Trophoblast cell (in vitro differentiated cells and primary cell): ENCODE measurements at regions not wholly inside any gene's neighbourhood (a gene's known extent, or its start where the extent isn't known, plus 50 kb on each side); places are given as distances from the start of the nearest gene placed in this dataset.

Experiments
- DNase-seq, 2 donors: peaks; one replicate each; pipeline ENCODE4 v3.0.0-alpha.2; 2016
- H2AFZ ChIP-seq: 2 replicates; pipeline ENCODE4 v1.6.1; 2013; ENCODE audit warnings: low read length, moderate library complexity, mild to moderate bottlenecking; ENCODE audit not compliant: insufficient read depth, poor library complexity
- H2AK5ac ChIP-seq: 2 replicates; pipeline ENCODE4 v1.6.1; 2013; ENCODE audit warnings: mild to moderate bottlenecking, low read length
- H2BK120ac ChIP-seq: 2 replicates; pipeline ENCODE4 v1.6.1; 2013; ENCODE audit warnings: low read length, mild to moderate bottlenecking, moderate library complexity; ENCODE audit not compliant: insufficient read depth, poor library complexity
- H2BK12ac ChIP-seq: 2 replicates; pipeline ENCODE4 v1.6.1; 2013; ENCODE audit warnings: mild to moderate bottlenecking, low read length, moderate library complexity
- H2BK5ac ChIP-seq: 2 replicates; pipeline ENCODE4 v1.6.1; 2013; ENCODE audit warnings: low read length, low read depth, moderate library complexity, mild to moderate bottlenecking; ENCODE audit not compliant: poor library complexity
- H3K14ac ChIP-seq: 2 replicates; pipeline ENCODE4 v1.6.1; 2013; ENCODE audit warnings: mild to moderate bottlenecking, low read length
- H3K18ac ChIP-seq: 2 replicates; pipeline ENCODE4 v1.6.1; 2013; ENCODE audit warnings: mild to moderate bottlenecking, low read length
- H3K23ac ChIP-seq: 2 replicates; pipeline ENCODE4 v1.6.1; 2013; ENCODE audit warnings: low read length
- H3K27ac ChIP-seq: 2 replicates; pipeline ENCODE4 v1.5.1; 2013; ENCODE audit warnings: low read depth, mild to moderate bottlenecking, inconsistent platforms, low read length, moderate library complexity
- H3K27me3 ChIP-seq: 2 replicates; pipeline ENCODE4 v1.6.1; 2013; ENCODE audit warnings: inconsistent platforms, mild to moderate bottlenecking, low read length, moderate library complexity; ENCODE audit not compliant: insufficient read depth
- H3K36me3 ChIP-seq, 2 experiments: 1 replicate in 1 of 2; 2 replicates in 1 of 2; pipeline ENCODE4 v1.6.1; 2013; ENCODE audit warnings: low read length in 2 of 2, mild to moderate bottlenecking in 2 of 2, moderate library complexity in 1 of 2; ENCODE audit not compliant: insufficient read depth in 2 of 2, control insufficient read depth in 1 of 2
- H3K4ac ChIP-seq: 2 replicates; pipeline ENCODE4 v1.6.1; 2013; ENCODE audit warnings: low read depth, mild to moderate bottlenecking, low read length, moderate library complexity
- H3K4me1 ChIP-seq, 2 experiments: 1 replicate in 1 of 2; 2 replicates in 1 of 2; pipeline ENCODE4 v1.6.1; 2013; ENCODE audit warnings: low read length in 2 of 2, mild to moderate bottlenecking in 2 of 2, moderate library complexity in 1 of 2; ENCODE audit not compliant: insufficient read depth in 2 of 2, control insufficient read depth in 1 of 2
- H3K4me2 ChIP-seq: 2 replicates; pipeline ENCODE4 v1.6.1; 2013; ENCODE audit warnings: inconsistent platforms, mild to moderate bottlenecking, low read length, moderate library complexity
- H3K4me3 ChIP-seq: 2 replicates; pipeline ENCODE4 v1.5.1; 2013; ENCODE audit warnings: mild to moderate bottlenecking, low read depth, low read length, inconsistent platforms
- H3K79me1 ChIP-seq: one replicate; pipeline ENCODE4 v1.6.1; 2013; ENCODE audit warnings: low read length
- H3K79me2 ChIP-seq: 2 replicates; pipeline ENCODE4 v1.6.1; 2013; ENCODE audit warnings: low read length, mild to moderate bottlenecking; ENCODE audit not compliant: control insufficient read depth, insufficient read depth, poor library complexity
- H3K9ac ChIP-seq: 2 replicates; pipeline ENCODE4 v1.6.1; 2013; ENCODE audit warnings: mild to moderate bottlenecking, low read length
- H3K9me3 ChIP-seq: 2 replicates; pipeline ENCODE4 v1.6.1; 2013; ENCODE audit warnings: low read depth, mild to moderate bottlenecking, control low read depth, inconsistent platforms, low read length; ENCODE audit not compliant: insufficient read depth
- H4K12ac ChIP-seq: 2 replicates; pipeline ENCODE4 v1.6.1; 2013; ENCODE audit warnings: low read depth, mild to moderate bottlenecking, low read length, moderate library complexity
- H4K8ac ChIP-seq: 2 replicates; pipeline ENCODE4 v1.6.1; 2013; ENCODE audit warnings: low read depth, mild to moderate bottlenecking, low read length, moderate library complexity
- H4K91ac ChIP-seq: one replicate; pipeline ENCODE4 v1.6.1; 2013; ENCODE audit warnings: low read depth, mild to moderate bottlenecking, low read length, moderate library complexity
- WGBS: extraction: QIAGEN DNeasy Blood & Tissue Kit; methylation state at CpG from one replicate; pipeline ENCODE4 v1.1.7; 2013; ENCODE audit warnings: missing lambda C conversion rate; ENCODE audit not compliant: insufficient read length, insufficient coverage; ENCODE audit errors: extremely low coverage; 5-methylcytosine and 5-hydroxymethylcytosine counted together

GRCh38 chr2:128606837-128607236 lies 288.2 kb upstream of the HS6ST1 start:
- Histone ChIP-seq H3K27me3 (no peaks in the 10 kb centered on the region), H3K9ac (no peak overlapping the region), H2AFZ (no peak overlapping the region), H3K4me1 (no peaks in the 10 kb centered on the region), H4K8ac (no peak overlapping the region), H3K27ac (no peak overlapping the region), H3K79me2 (no peaks in the 10 kb centered on the region), H4K91ac (no peak overlapping the region), H3K4ac (no peak overlapping the region), H3K36me3 (no peaks in the 10 kb centered on the region), H3K4me2 (no peak overlapping the region), H2BK12ac (no peak overlapping the region), H3K79me1 (no peaks in the 10 kb centered on the region), H4K12ac (no peak overlapping the region), H2BK120ac (no peak overlapping the region), H2BK5ac (no peak overlapping the region), H3K14ac (no peak overlapping the region), H3K9me3 (no peaks in the 10 kb centered on the region), H3K23ac (no peak overlapping the region), H3K4me3 (no peak overlapping the region), H3K18ac (no peak overlapping the region), H2AK5ac (no peak overlapping the region)
- no CpG with 5 or more reads among the region's 6 CpGs for WGBS
- no peak for DNase-seq

- no peak overlapping the region for H3K23ac ChIP-seq
- H4K91ac ChIP-seq: no peak overlapping the region
- no peaks in the 10 kb centered on the region for H3K4me1 ChIP-seq
- no peak overlapping the region for H4K12ac ChIP-seq
- no peak overlapping the region for H3K4me2 ChIP-seq
- no peak overlapping the region for H2BK120ac ChIP-seq
- no peak overlapping the region for H2AFZ ChIP-seq
- no peak overlapping the region for H2BK5ac ChIP-seq
- H3K4ac ChIP-seq: no peak overlapping the region
- H4K8ac ChIP-seq: no peak overlapping the region
- H3K36me3 ChIP-seq: no peaks in the 10 kb centered on the region
- H3K14ac ChIP-seq: no peak overlapping the region
- no peaks in the 10 kb centered on the region for H3K9me3 ChIP-seq
- no peak overlapping the region for H3K4me3 ChIP-seq
- H2BK12ac ChIP-seq: no peak overlapping the region
- H3K79me2 ChIP-seq: no peaks in the 10 kb centered on the region
- H3K27ac ChIP-seq: no peak overlapping the region
- H3K9ac ChIP-seq: no peak overlapping the region
- DNase-seq: no peak
- H3K27me3 ChIP-seq: no peaks in the 10 kb centered on the region
- no peaks in the 10 kb centered on the region for H3K79me1 ChIP-seq
- no CpG with 5 or more reads among the region's 9 CpGs for WGBS
- H3K18ac ChIP-seq: no peak overlapping the region
- no peak overlapping the region for H2AK5ac ChIP-seq
Observed at GRCh38 chr2:128607440-128607839, 288.8 kb upstream of the HS6ST1 start.

GRCh38 chr2:128607911-128608506 lies 289.3 kb upstream of the HS6ST1 start:
- DNase-seq: no peak
- Histone ChIP-seq H4K91ac (no peak overlapping the region), H2BK12ac (no peak overlapping the region), H3K79me1 (no peaks in the 10 kb centered on the region), H3K4me1 (no peaks in the 10 kb centered on the region), H3K14ac (no peak overlapping the region), H3K9me3 (no peaks in the 10 kb centered on the region), H4K8ac (no peak overlapping the region), H3K79me2 (no peaks in the 10 kb centered on the region), H2AFZ (no peak overlapping the region), H2BK5ac (no peak overlapping the region), H3K36me3 (no peaks in the 10 kb centered on the region), H3K27me3 (no peaks in the 10 kb centered on the region), H3K4me2 (no peak overlapping the region), H3K9ac (no peak overlapping the region), H2BK120ac (no peak overlapping the region), H3K18ac (no peak overlapping the region), H3K27ac (no peak overlapping the region), H3K4me3 (no peak overlapping the region), H2AK5ac (no peak overlapping the region), H4K12ac (no peak overlapping the region), H3K4ac (no peak overlapping the region), H3K23ac (no peak overlapping the region)
- WGBS: no CpG with 5 or more reads among the region's 23 CpGs

- Histone ChIP-seq H3K4me1 (no peaks in the 10 kb centered on the region), H2BK12ac (no peak overlapping the region)
- WGBS: no CpG with 5 or more reads among the region's 18 CpGs
Observed at GRCh38 chr2:128608921-128609880, 290.5 kb upstream of the HS6ST1 start.

More at GRCh38 chr2:128608921-128609880, 290.5 kb upstream of the HS6ST1 start:
- Histone ChIP-seq H3K14ac (no peak overlapping the region), H3K79me1 (no peaks in the 10 kb centered on the region), H4K8ac (no peak overlapping the region), H3K4ac (no peak overlapping the region), H2AK5ac (no peak overlapping the region), H4K91ac (no peak overlapping the region), H3K36me3 (no peaks in the 10 kb centered on the region), H3K4me3 (no peak overlapping the region), H3K27ac (no peak overlapping the region), H3K23ac (no peak overlapping the region), H3K18ac (no peak overlapping the region), H3K9ac (no peak overlapping the region), H4K12ac (no peak overlapping the region), H3K79me2 (no peaks in the 10 kb centered on the region), H2BK120ac (no peak overlapping the region), H2AFZ (no peak overlapping the region), H3K27me3 (no peaks in the 10 kb centered on the region), H3K4me2 (no peak overlapping the region), H3K9me3 (no peaks in the 10 kb centered on the region), H2BK5ac (no peak overlapping the region)
- DNase-seq: no peak
